ENCODE measurements at regions not wholly inside any gene's neighbourhood (a gene's known extent, or its start where the extent isn't known, plus 50 kb on each side); places are given as distances from the start of the nearest gene placed in this dataset.
"Not testable (repeated sequence)": the region's sequence is repeated elsewhere in the genome, so short reads cannot be mapped to it uniquely, and the experiment has no call there.

DNA sequence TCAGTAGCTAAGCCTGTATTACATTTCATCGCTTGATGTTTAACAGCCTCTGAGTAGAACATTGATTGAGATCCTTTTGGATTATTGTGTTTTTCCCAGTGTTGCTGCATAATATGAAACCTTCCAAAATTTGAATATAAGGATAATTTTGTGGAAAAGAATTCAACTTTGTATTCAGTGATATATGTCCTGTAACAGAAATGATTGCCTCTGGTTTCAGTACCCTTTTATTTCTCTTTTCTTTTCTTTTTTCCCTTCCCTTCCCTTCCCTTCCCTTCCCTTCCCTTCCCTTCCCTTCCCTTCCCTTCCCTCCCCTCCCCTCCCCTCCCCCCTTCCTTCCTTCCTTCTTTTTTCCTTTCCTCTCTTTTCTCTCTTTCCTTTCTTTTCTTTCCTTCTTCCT, 74.6 kb downstream of the UTRN start:
- H3K4me1 ChIP-seq (ENCODE audit: control insufficient read depth, insufficient read depth, low read length, unreplicated experiment), result peaks cover 15% of the 10 kb centered on the region
- no peak overlapping the region for H3K4me3 ChIP-seq (ENCODE audit: low read depth, low read length)
- no peak overlapping the region for H3K27ac ChIP-seq (ENCODE audit: low read depth, low read length)
- no peaks in the 10 kb centered on the region for H3K36me3 ChIP-seq (ENCODE audit: insufficient read depth, low read length)
- no peaks in the 10 kb centered on the region for H3K27me3 ChIP-seq (ENCODE audit: insufficient read depth, low read length)
- H3K79me2 ChIP-seq (ENCODE audit: control insufficient read depth, insufficient read depth, low read length, unreplicated experiment), result peaks cover 47% of the 10 kb centered on the region
- H2AFZ ChIP-seq (ENCODE audit: low read length, unreplicated experiment), result no peak overlapping the region

DNA sequence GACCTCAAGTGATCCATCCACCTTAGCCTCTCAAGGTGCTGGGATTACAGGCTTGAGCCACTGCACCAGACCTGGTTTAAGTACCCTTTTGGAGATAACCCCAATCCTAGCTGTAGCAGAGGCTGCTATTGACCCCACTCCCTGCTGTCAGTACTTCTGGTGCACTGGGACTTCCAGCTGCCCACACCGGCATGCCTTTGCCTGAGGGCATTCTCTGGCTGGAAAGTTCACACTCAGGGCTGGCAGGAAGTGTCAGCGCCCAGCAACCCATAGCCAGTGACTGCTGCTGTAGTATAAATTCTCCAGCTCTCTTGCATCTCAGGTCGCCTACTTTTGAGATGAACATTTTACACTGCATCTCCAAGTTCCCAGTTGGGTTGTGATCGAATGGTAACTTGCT, 75.3 kb downstream of the UTRN start:
- Histone ChIP-seq H3K36me3 (ENCODE audit: insufficient read depth, low read length) (no peaks in the 10 kb centered on the region), H2AFZ (ENCODE audit: low read length, unreplicated experiment) (no peak overlapping the region), H3K4me1 (ENCODE audit: control insufficient read depth, insufficient read depth, low read length, unreplicated experiment) (peaks cover 21% of the 10 kb centered on the region), H3K27ac (ENCODE audit: low read depth, low read length) (no peak overlapping the region), H3K27me3 (ENCODE audit: insufficient read depth, low read length) (no peaks in the 10 kb centered on the region), H3K4me3 (ENCODE audit: low read depth, low read length) (no peak overlapping the region), H3K79me2 (ENCODE audit: control insufficient read depth, insufficient read depth, low read length, unreplicated experiment) (peaks cover 48% of the 10 kb centered on the region)

DNA sequence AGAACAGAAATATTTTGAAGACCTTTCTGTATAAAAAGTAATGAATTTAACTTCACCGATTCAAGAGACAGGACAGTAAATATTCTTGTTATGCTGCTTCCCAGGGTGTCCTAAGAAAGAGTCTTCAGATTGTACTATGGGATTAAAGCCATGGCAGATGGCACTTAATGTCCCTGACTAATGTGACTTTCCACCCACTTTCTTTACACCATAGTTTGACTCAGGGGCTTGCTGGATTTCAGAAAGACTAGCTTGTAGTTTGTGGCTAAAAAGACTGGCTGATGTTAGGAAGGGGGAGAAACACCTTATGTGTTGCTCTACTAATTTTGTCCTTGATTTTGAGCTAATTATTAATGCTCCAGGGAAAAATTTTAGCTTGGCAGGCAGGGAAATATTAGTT, 75.9 kb downstream of the UTRN start:
- no peak overlapping the region for H3K4me3 ChIP-seq (ENCODE audit: low read depth, low read length)
- H3K27ac ChIP-seq (ENCODE audit: low read depth, low read length), result no peak overlapping the region
- H2AFZ ChIP-seq (ENCODE audit: low read length, unreplicated experiment), result no peak overlapping the region
- no peaks in the 10 kb centered on the region for H3K36me3 ChIP-seq (ENCODE audit: insufficient read depth, low read length)
- H3K79me2 ChIP-seq (ENCODE audit: control insufficient read depth, insufficient read depth, low read length, unreplicated experiment), result peaks cover 47% of the 10 kb centered on the region
- no peaks in the 10 kb centered on the region for H3K27me3 ChIP-seq (ENCODE audit: insufficient read depth, low read length)
- peaks cover 22% of the 10 kb centered on the region for H3K4me1 ChIP-seq (ENCODE audit: control insufficient read depth, insufficient read depth, low read length, unreplicated experiment)

DNA sequence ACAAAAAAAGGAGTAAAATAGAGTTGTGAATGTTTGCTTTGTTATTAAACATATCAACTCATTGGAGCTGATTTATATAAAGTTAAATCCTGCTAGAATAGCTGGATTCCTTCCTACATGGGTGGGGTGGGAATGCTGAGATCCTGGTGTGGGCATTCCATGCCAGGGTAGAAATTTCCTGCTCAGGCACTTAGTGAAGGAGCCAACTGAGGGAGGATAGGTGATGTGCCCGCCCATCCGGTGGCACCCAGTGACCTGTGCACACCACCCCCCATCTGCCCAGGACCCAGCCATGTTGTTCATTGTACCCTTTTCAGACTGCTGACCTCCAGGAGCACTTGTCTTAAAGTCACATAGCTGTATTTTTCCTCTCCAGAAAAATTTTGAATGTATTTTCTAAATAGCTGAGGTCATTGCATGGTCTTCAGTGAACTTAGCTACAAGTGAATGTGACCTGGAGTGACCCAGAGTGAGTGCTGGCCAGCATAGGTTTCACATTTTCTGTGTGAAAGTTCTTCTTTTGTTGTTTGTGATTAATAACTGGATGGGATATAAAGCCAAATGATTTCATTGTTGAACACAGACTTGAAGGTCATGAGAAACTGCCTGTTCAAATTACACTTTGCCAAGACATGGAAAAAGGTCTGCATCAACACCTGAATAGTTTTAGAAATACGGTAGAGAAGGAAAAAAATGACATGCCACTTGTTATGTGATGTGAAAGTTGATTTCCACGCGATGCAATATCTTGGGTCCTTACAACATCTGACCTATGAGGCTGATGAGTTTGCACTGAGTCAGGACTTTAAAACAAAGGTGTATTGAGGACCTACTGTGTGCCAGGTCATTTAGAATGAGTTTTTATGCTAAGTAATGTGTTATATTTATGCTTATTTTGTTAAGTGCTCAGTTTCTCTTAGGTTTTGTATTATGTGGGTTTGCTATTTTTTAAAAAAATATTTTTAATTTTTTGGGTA, 77.2 kb downstream of the UTRN start:
- H3K79me2 ChIP-seq (ENCODE audit: control insufficient read depth, insufficient read depth, low read length, unreplicated experiment), result peaks cover 54% of the 10 kb centered on the region
- H3K4me1 ChIP-seq (ENCODE audit: control insufficient read depth, insufficient read depth, low read length, unreplicated experiment), result peaks cover 22% of the 10 kb centered on the region
- H3K4me3 ChIP-seq (ENCODE audit: low read depth, low read length), result no peak overlapping the region
- H3K27me3 ChIP-seq (ENCODE audit: insufficient read depth, low read length), result no peaks in the 10 kb centered on the region
- H3K27ac ChIP-seq (ENCODE audit: low read depth, low read length), result peak overlapping the region; percentile 30
- no peak overlapping the region for H2AFZ ChIP-seq (ENCODE audit: low read length, unreplicated experiment)
- no peaks in the 10 kb centered on the region for H3K36me3 ChIP-seq (ENCODE audit: insufficient read depth, low read length)

DNA sequence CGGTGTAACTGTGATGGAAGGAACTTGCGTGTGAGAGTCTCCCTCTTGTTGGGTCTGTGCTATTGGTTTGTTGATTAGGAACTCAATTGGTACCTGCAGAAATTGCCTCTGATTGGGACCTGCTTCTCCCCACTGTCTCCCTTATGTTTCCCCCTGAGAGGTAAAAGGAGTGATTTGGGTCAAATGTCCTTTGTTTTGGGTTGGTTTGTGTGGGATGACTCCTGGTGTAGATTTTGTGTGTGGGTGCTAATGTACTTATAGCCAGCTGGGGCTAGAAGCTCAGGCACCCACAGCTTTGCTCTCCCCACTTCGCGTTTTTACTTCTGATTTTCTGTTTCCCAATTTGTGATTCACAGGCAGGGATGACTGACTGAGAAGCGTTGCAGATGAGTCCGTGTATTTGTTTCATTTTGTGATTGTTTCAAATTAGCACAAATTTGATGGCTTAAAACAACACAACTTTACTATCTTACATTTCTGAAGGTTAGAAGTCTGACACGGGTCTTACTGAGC, 79.1 kb downstream of the UTRN start:
- Histone ChIP-seq H3K4me1 (ENCODE audit: control insufficient read depth, insufficient read depth, low read length, unreplicated experiment) (peaks cover 22% of the 10 kb centered on the region), H3K27me3 (ENCODE audit: insufficient read depth, low read length) (no peaks in the 10 kb centered on the region), H3K4me3 (ENCODE audit: low read depth, low read length) (no peak overlapping the region), H3K27ac (ENCODE audit: low read depth, low read length) (no peak overlapping the region), H2AFZ (ENCODE audit: low read length, unreplicated experiment) (no peak overlapping the region), H3K36me3 (ENCODE audit: insufficient read depth, low read length) (no peaks in the 10 kb centered on the region), H3K79me2 (ENCODE audit: control insufficient read depth, insufficient read depth, low read length, unreplicated experiment) (peaks cover 66% of the 10 kb centered on the region)

DNA sequence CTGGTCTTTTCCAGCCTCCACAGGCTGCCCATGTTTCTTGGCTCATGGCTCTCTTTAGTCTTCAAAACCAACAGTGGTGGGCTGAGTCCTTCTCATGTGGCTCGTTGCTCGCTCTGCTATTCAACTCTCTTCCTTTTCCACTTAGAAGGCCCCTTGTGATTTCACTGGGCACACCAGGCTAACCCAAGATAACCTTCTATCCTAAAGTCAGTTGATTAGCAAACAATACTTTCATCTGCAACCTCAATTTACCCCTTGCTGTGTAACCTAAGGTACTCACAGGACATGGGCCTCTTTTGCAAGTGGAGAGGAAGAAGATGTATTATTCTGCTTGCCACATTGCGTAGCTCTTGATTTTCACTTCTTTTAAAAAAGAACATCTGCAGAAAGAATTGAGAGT, 79.6 kb downstream of the UTRN start:
- Histone ChIP-seq H3K36me3 (ENCODE audit: insufficient read depth, low read length) (0 out of 2 replicates have a peak, but pooled peaks cover under 1% of the 10 kb centered on the region), H3K4me3 (ENCODE audit: low read depth, low read length) (no peak overlapping the region), H3K79me2 (ENCODE audit: control insufficient read depth, insufficient read depth, low read length, unreplicated experiment) (peaks cover 64% of the 10 kb centered on the region), H3K4me1 (ENCODE audit: control insufficient read depth, insufficient read depth, low read length, unreplicated experiment) (peaks cover 22% of the 10 kb centered on the region), H3K27me3 (ENCODE audit: insufficient read depth, low read length) (no peaks in the 10 kb centered on the region), H2AFZ (ENCODE audit: low read length, unreplicated experiment) (no peak overlapping the region), H3K27ac (ENCODE audit: low read depth, low read length) (no peak overlapping the region)

DNA sequence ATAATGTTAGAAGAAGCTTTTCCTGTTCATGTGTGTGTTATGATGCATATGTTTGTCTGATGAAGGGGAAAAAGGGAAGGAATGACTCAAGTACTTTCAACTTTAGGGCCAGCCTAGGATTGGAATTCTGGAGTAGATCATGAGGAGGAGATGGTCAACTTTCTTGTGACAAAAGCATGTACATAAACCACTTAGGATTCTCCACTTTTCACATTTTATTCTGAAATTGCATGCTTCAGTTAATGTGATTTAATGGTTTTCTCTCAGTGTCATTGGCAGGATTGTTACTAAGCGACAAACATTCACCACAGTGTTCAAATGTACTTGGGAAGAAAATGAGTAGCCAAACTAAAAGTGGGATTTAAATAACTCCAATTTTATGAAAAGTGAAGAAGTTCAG, 80.1 kb downstream of the UTRN start:
- Histone ChIP-seq H3K4me3 (ENCODE audit: low read depth, low read length) (no peak overlapping the region), H3K79me2 (ENCODE audit: control insufficient read depth, insufficient read depth, low read length, unreplicated experiment) (peaks cover 66% of the 10 kb centered on the region), H2AFZ (ENCODE audit: low read length, unreplicated experiment) (no peak overlapping the region), H3K27ac (ENCODE audit: low read depth, low read length) (no peak overlapping the region), H3K27me3 (ENCODE audit: insufficient read depth, low read length) (no peaks in the 10 kb centered on the region), H3K4me1 (ENCODE audit: control insufficient read depth, insufficient read depth, low read length, unreplicated experiment) (peaks cover 22% of the 10 kb centered on the region), H3K36me3 (ENCODE audit: insufficient read depth, low read length) (0 out of 2 replicates have a peak, but pooled peaks cover 4% of the 10 kb centered on the region)

DNA sequence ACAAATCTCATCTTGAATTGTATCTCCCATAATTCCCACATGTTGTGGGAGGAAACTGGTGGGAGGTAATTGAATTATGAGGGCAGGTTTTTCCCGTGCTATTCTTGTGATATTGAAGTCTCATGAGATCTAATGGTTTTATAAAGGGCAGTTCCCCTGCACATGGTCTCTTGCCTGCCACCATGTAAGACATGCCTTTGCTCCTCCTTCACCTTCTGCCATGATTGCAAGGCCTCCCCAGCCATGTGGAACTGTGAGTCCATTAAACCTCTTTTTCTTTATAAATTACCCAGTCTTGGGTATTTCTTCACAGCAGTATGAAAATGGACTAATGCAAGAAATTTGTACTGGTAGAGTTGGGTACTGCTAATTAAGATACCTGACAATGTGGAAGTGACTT, 84.6 kb downstream of the UTRN start:
- H3K27me3 ChIP-seq (ENCODE audit: insufficient read depth, low read length); H3K4me3 ChIP-seq (ENCODE audit: low read depth, low read length); H3K4me1 ChIP-seq (ENCODE audit: control insufficient read depth, insufficient read depth, low read length, unreplicated experiment); H2AFZ ChIP-seq (ENCODE audit: low read length, unreplicated experiment); H3K27ac ChIP-seq (ENCODE audit: low read depth, low read length); H3K36me3 ChIP-seq (ENCODE audit: insufficient read depth, low read length): not testable (repeated sequence)
- peaks cover 32% of the 10 kb centered on the region for H3K79me2 ChIP-seq (ENCODE audit: control insufficient read depth, insufficient read depth, low read length, unreplicated experiment)

DNA sequence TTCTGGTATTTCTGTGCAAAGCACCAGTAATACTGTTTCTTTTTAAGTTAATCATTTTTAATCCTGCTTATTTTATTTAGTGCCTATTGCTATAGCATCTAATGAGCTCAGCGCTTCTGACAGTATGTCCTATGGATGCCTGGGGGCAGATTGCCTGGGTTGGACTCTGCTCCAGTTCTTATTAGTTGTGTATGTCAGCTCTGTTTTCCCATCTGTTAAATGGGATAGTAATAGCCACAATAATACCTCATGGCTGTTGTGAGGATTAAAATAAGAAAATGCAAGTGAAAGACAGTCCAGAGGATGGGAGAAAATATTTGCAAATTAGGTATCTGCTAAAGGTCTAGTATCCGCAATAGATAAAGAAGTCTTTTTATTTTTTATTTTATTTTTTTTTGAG, 87.0 kb downstream of the UTRN start:
- H3K27ac ChIP-seq (ENCODE audit: low read depth, low read length), result no peak overlapping the region
- 0 out of 2 replicates have a peak, but pooled peaks cover 4% of the 10 kb centered on the region for H3K36me3 ChIP-seq (ENCODE audit: insufficient read depth, low read length)
- H3K4me1 ChIP-seq (ENCODE audit: control insufficient read depth, insufficient read depth, low read length, unreplicated experiment), result peaks cover 3% of the 10 kb centered on the region
- no peak overlapping the region for H3K4me3 ChIP-seq (ENCODE audit: low read depth, low read length)
- H3K79me2 ChIP-seq (ENCODE audit: control insufficient read depth, insufficient read depth, low read length, unreplicated experiment), result peaks cover 31% of the 10 kb centered on the region
- H2AFZ ChIP-seq (ENCODE audit: low read length, unreplicated experiment), result no peak overlapping the region
- no peaks in the 10 kb centered on the region for H3K27me3 ChIP-seq (ENCODE audit: insufficient read depth, low read length)

DNA sequence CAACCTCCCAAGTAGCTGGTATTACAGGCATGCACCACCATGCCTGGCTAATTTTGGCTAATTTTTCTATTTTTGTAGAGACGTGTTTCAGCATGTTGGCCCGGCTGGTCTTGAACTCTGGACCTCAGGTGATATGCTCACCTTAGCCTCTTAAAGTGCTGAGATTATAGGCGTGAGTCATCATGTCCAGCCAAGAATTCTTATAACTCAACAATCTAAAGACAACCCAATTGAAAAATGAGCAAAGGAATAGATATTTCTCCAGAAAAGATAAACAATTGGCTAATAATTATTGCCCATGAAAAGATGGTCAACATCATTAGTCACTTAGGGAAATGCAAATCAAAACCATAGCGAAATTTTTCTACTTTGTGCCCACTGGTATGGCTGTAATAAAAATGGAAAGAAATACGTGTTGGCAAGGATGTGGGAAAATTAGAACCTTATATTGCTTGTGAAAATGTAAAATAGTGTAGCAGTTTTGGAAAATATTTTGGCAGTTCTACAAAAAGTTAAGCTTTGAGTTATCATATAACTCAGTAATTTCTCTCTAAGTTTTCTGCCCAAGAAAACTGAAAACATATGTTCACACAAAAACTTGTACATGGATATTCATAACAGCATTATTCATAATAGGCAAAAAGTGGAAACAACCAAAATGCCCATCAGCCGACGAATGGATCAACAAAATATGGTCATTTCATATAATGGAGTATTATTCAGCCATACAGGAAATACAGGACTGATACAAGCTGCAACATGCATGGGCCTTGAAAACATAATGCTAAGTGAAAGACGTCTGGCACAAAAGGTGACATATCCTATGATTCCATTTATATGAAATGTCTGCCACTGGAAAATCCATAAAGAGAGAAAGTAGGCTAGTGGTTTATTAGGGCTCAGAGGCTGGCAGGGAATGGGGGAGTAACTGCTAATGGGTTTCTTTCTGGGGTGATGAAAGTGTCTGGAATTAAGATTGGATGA, 87.8 kb downstream of the UTRN start:
- H3K4me3 ChIP-seq (ENCODE audit: low read depth, low read length), result no peak overlapping the region
- H2AFZ ChIP-seq (ENCODE audit: low read length, unreplicated experiment), result no peak overlapping the region
- no peaks in the 10 kb centered on the region for H3K27me3 ChIP-seq (ENCODE audit: insufficient read depth, low read length)
- peaks cover 31% of the 10 kb centered on the region for H3K79me2 ChIP-seq (ENCODE audit: control insufficient read depth, insufficient read depth, low read length, unreplicated experiment)
- H3K4me1 ChIP-seq (ENCODE audit: control insufficient read depth, insufficient read depth, low read length, unreplicated experiment), result peaks cover 11% of the 10 kb centered on the region
- 0 out of 2 replicates have a peak, but pooled peaks cover 4% of the 10 kb centered on the region for H3K36me3 ChIP-seq (ENCODE audit: insufficient read depth, low read length)
- no peak overlapping the region for H3K27ac ChIP-seq (ENCODE audit: low read depth, low read length)

Measured in ACC112 (cell line).